GM12892 (cell line): ENCODE measurements at regions not wholly inside any gene's neighbourhood (a gene's known extent, or its start where the extent isn't known, plus 50 kb on each side); places are given as distances from the start of the nearest gene placed in this dataset.

Experiments used
- DNase-seq: peaks from one replicate; pipeline ENCODE4 v3.0.0; 2011; ENCODE audit not compliant: insufficient read length
- FAIRE-seq: peaks from 2 replicates; lab custom pipeline; 2011; peaks lifted over from hg19 to GRCh38; lab: Jason Lieb, UNC
- POLR2A ChIP-seq: IDR thresholded peaks from 2 replicates; pipeline ENCODE4 v1.6.1; 2011; ENCODE audit warnings: low read depth, low read length, control low read depth
- POLR2AphosphoS5 ChIP-seq: IDR thresholded peaks from 2 replicates; pipeline ENCODE4 v1.6.1; 2011; ENCODE audit warnings: low read depth, low read length, control low read depth
- TAF1 ChIP-seq: IDR thresholded peaks from 2 replicates; pipeline ENCODE4 v1.6.1; 2011; ENCODE audit warnings: low read depth, mild to moderate bottlenecking, control low read depth, low read length, borderline replicate concordance

GRCh38 chr1:170303034-170303433, 157.3 kb downstream of the NTMT2 start:
- no peak for TF ChIP-seq POLR2AphosphoS5
- TF ChIP-seq TAF1 = no peak
- no peak for TF ChIP-seq POLR2A
- no peak for FAIRE-seq
- DNase-seq = no peak

- TF ChIP-seq POLR2AphosphoS5 = no peak
- FAIRE-seq (no peak), DNase-seq (no peak)
Observed at GRCh38 chr1:170305777-170306512, 160.2 kb downstream of the NTMT2 start.

- no peak for FAIRE-seq
- DNase-seq = no peak
- TF ChIP-seq POLR2A (no peak), POLR2AphosphoS5 (no peak), TAF1 (no peak)
Observed at GRCh38 chr1:170306513-170306910, 160.8 kb downstream of the NTMT2 start.

- FAIRE-seq = no peak
- no peak for TF ChIP-seq POLR2AphosphoS5
- TF ChIP-seq TAF1 = no peak
- no peak for TF ChIP-seq POLR2A
- DNase-seq = no peak
Observed at GRCh38 chr1:170306948-170307347, 161.2 kb downstream of the NTMT2 start.

GRCh38 chr1:170307426-170307825, 161.7 kb downstream of the NTMT2 start:
- TF ChIP-seq POLR2AphosphoS5 = no peak
- no peak for TF ChIP-seq TAF1
- TF ChIP-seq POLR2A = no peak
- FAIRE-seq (no peak), DNase-seq (no peak)

- no peak for FAIRE-seq
- TF ChIP-seq POLR2A = no peak
- TF ChIP-seq TAF1 = no peak
Observed at GRCh38 chr1:170309389-170310013, 163.7 kb downstream of the NTMT2 start.

GRCh38 chr1:170310014-170310405, 164.3 kb downstream of the NTMT2 start:
- TF ChIP-seq POLR2A (no peak), TAF1 (no peak), POLR2AphosphoS5 (no peak)
- DNase-seq (no peak), FAIRE-seq (no peak)

More at GRCh38 chr1:170309389-170310013, 163.7 kb downstream of the NTMT2 start:
- DNase-seq = no peak

GRCh38 chr1:170310951-170311350, 165.2 kb downstream of the NTMT2 start:
- FAIRE-seq = no peak
- no peak for TF ChIP-seq POLR2AphosphoS5
- TF ChIP-seq POLR2A = no peak
- TF ChIP-seq TAF1 = no peak
- no peak for DNase-seq

GRCh38 chr1:170313306-170313705, 167.5 kb downstream of the NTMT2 start:
- no peak for FAIRE-seq

GRCh38 chr1:170316270-170316669, 170.5 kb downstream of the NTMT2 start:
- no peak for TF ChIP-seq TAF1
- no peak for TF ChIP-seq POLR2A
- TF ChIP-seq POLR2AphosphoS5 = no peak
- FAIRE-seq (no peak), DNase-seq (no peak)

More at GRCh38 chr1:170313306-170313705, 167.5 kb downstream of the NTMT2 start:
- TF ChIP-seq POLR2A (no peak), POLR2AphosphoS5 (no peak), TAF1 (no peak)
- DNase-seq = no peak

- TF ChIP-seq POLR2AphosphoS5 (no peak), POLR2A (no peak), TAF1 (no peak)
- no peak for FAIRE-seq
- DNase-seq = no peak
Observed at GRCh38 chr1:170318141-170318540, 172.4 kb downstream of the NTMT2 start.

GRCh38 chr1:170318736-170319135, 173.0 kb downstream of the NTMT2 start:
- DNase-seq (no peak), FAIRE-seq (no peak)
- TF ChIP-seq POLR2A (no peak), POLR2AphosphoS5 (no peak), TAF1 (no peak)
